ENCODE measurements at regions not wholly inside any gene's neighbourhood (a gene's known extent, or its start where the extent isn't known, plus 50 kb on each side); places are given as distances from the start of the nearest gene placed in this dataset.
A peak's percentile ranks its signal among the peaks of the same experiment; 100 is the strongest.

DNA sequence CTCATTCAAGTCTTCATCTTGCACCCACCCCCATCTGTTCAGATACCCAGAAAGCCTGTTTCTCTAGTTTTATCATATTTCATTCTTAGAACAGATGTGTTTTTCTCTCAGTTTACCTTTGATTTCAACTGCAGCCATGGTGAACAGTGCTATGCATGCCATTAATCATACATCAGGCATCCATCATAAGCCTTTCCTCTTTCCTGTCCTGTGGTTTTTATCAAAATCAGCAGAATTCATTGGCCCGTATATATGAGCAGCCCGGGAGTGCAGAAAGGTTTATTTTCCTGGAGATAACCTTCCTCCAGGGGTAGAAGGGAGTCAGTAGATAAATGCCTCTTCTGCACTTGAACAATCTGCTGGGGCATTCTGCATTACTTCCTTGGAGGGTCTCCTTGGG lies 65.7 kb downstream of the IL21 start:
- no peak for DNase-seq (ENCODE audit: low read depth)

DNA sequence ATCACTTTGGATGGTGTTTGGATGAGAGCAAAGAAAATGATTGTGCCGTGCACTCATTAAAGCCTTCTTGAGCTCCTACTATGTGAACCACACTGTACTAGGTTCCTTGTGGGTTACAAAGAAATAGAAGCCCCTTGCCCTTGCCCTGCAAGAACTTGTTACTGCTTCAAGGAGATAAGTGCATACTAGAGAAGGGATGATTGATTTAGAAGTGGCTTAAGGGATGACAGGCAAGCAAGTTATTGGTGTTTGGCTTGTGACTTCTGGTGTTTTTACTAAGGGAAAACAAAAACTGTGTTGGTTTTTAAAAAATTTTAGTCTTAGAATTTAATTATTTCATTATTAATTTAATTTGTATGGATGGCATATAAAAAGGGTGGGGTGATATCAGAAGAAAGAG lies 67.4 kb downstream of the IL21 start:
- no peak for DNase-seq (ENCODE audit: low read depth)

DNA sequence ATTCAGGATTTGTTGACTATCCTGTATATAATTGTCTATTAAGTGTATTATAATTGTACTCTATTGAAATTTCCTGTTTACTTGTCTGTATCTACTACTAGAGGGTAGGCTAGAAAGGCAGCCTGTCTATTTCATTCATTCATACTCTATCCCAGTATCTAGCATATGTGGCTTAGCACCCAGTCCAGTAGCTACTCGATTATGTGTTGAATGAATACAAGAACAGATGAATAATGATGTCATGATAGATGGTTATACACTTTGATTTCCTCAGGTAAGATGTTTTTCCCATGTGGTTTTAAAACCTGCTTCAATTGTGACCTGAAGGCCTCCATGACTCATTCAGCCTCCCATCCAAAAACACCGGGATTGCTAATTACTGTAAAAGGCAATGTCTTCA lies 68.0 kb downstream of the IL21 start:
- no peak for DNase-seq (ENCODE audit: low read depth)

DNA sequence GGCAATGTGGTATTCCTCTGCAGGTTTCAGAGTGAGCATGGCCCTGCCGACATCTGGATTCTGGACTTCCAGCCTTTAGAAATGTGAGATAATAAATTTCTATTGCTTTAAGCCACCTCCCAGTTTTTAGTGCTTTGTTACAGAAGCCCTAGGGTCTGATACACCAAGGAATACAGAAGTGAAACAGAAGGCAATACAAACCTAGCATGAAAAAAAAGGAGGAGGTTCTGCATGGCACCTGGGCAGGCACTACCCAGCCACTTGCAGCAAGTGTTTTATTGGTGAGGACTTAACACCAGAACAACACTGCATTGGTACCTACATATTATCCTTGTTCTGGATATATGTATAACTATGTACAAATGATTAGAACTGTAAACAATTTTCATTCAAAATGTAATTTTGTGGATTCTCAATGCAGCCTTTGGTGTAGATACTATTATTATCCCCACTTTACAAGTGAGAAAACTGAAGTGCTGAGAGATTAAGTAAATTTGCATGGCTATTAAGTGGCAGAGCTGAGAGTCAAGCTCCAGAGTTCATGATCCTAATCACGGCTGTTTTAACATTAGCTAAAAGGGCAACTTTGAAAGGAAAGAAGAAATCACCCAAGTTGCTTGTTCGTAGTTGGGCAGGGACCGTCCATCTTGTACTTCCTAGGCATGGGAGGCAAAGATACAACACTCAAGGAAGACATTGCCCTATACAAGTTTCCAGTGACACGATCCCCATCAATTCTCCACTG lies 71.8 kb downstream of the IL21 start:
- DNase-seq (ENCODE audit: low read depth) = no peak

DNA sequence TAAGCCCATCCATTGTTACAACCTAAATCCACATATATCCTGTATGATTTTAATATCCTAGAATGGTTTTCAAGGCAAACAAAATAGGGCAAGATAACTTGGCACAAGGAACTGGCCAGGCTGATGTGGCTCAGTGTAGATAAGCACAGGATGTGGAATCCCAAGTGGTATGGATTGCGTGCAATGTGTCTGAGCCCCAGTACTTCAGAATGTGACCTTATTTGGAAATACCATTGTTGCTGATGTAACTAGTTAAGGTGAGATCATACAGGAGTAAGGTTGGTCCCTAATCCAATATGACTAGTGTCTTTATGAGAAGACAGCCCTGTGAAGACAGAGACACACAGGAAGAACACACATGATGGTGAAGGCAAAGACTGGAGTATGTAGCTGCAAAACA lies 72.4 kb downstream of the IL21 start:
- no peak for DNase-seq (ENCODE audit: low read depth)

DNA sequence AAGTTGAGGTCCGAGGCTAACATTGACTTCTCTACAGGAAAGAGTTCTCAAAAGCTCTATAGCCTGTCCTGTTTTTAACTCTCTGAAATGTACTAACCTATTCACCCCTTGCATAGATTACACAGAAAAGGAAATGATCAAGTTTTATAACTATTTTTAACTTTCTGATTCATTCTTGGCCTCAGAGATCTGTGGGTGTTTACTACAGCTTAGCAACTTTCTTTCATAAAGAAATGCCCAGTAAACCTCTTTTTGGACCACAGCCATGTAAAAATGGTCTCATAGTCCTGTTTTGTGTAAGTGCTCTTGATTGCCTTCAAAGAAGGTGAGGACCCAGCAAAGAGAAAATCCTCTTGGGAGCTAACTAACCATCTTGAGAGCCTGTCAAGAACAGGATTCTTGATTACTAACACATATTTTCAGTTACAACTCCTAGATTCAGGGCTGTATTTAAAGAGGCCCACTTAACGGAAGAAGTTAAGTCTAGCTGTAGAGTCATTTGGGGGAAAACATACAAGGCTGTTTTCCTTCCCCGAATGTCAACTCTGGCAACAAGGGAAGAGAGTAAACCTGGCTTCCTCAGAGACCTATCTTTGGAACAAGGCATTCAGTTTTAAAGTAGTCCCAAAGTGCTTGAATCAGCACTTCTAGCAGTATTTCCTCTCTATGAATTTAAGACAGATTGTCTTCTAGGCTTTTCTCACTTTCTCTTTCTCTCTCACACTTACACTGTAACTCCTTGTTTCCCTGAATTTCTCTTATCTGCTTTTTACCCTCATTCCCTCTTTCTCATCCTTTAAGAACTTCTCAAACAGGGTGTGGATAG lies 78.2 kb downstream of the IL21 start:
- DNase-seq (ENCODE audit: low read depth) = peak; percentile 50

DNA sequence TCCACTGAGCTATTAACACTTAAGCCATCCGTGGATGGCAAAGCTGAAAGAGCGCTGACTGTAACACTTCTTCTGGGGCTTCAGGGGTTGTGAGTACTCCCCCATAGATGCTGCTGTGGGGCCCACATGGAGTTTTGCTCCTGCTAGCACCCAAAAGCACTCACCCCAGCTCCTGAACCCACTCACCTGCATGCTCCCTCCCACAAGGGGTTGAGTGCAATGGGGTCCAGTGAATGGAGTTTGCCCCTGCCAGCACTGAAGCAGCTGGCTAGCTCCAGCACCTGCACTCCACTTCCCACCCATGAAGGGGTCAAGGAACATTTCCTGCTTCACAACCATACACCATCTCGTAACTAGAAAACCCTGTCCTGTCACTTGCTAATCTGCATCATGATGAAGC lies 78.9 kb downstream of the IL21 start:
- DNase-seq (ENCODE audit: low read depth) = no peak

DNA sequence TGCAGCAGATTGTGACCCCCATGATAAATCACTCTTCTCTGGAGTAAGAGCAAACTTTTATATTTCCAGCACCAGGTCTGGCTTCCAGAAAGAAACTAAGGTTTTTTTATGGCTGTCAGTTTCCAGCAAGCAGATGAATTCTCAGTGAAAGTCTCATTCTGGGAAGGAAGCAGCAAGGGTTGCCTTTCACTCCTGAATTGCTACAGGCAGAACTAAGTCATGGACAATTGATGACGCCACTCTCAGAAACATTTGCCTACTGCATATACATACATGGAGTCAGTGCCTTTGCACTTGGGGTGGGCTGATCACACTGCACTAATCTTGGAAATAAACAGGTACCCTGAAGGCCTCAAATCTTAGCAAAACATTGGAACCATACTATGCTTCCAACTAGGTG lies 80.0 kb downstream of the IL21 start:
- no peak for DNase-seq (ENCODE audit: low read depth)

DNA sequence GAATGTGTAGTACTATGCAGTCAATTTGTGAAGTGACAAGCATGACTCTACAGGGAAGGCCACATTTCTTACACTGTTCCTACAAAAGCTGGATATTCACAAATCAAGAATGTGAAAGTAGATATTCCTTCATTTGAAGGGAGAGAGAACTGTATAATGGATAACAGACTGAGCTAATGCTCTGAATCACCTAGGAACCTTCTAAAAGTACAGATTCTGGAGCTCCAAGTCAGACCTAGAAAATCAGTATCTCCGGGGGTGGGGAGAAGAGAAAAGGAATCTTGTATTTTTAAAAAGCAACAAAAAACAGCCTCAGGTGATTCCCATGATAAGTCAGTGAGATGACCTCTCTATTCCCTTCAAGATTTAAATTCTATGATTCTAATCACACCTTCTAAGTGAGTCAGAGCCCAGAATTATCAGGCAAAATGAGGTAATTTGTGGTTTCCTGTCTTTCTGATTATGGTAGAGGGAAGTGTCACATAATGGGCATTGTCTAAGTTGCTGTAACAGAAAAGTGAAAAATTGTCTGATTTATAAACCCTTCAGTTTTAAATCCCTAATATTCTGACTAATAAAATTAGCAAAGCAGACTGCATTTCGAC lies 80.9 kb downstream of the IL21 start:
- no peak for DNase-seq (ENCODE audit: low read depth)

DNA sequence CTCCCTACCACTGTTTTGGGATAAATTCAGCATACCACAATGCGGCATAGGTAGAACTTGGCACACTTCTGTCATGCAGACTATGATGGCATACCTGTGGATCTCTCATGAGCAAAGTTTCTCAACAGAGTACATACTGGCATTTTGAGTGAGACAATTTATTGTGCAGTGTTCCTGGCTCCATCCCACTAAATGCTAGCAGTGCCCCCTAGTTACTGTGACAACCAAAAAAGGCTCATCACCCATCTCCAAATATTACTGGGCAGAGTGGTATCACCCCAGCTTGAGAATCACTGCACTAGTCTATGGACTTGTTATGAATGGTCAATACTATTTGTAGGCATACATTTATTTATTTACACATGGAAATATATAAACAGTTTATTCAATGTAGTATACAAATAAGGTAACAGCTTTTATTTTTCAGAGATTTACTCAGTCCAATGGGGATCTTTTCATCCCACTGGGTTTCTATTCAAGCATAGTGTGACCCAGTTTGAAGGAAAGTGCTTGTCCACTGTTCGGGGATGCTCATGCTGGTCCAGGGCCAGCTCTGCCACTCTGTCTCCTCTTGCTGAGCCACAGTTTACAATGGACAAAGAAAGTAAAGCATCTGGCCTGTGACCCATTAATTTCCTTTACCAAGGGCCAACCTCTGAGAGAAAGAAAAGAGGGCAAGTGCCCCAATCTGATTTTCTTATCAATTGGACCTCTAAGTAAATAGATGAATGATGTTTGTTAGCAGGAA lies 81.0 kb upstream of the IL2 start:
- no peak for DNase-seq (ENCODE audit: low read depth)

DNA sequence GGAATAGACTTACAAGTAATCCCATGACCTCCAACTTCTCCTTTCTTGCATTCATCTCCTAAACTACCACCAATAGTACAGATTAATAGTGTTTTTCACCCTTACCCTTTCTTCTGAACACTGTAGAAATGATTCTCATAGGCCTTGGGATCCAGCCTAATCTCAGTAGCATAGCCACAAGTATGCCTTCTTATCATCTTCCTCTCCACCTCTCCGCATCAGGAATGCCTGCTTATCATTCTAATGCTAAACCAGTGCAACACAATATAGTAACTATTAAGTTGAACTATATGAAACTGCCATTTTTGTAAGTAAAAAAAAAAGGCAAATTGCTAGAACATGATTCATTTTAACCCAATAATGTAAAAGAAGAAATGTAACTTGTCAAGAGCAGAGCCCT lies 79.5 kb upstream of the IL2 start:
- no peak for DNase-seq (ENCODE audit: low read depth)

DNA sequence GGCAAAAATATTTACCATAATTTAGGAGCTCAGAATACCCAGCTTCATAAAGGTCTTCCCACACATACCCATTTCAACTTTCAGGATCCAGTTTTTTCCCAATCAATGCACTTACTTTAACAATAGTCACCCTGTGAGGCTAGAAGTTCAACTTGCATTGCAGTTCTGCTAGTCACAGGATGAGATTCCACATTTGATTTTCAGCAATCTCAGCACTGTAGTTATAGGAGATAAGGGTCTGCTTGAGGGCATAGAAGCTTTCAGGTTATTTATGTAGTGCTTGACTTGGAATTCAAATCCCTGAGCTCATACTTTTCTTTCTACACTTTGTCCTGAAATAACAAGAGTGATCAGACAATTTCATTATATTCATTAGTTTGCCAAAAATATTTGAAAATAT lies 78.3 kb upstream of the IL2 start:
- DNase-seq (ENCODE audit: low read depth) = no peak

DNA sequence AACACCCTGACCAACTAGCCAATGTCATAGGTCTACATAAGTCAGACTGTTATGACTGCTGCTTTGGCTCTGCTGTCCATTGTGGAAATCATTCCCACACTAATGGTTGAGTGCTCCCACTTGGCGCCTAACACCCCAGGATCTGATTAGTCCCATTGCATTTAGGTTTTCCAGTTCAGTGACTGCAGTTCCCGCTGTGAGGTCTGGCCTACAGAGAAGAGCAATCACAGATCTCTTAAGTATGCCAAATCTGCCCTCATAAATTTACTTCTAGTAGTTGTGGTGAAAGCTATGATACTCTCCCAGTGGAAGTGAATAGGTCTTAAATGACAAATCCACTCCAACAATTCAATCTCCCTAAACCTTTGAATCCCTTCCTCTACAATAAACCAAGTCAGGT lies 77.3 kb upstream of the IL2 start:
- no peak for DNase-seq (ENCODE audit: low read depth)

DNA sequence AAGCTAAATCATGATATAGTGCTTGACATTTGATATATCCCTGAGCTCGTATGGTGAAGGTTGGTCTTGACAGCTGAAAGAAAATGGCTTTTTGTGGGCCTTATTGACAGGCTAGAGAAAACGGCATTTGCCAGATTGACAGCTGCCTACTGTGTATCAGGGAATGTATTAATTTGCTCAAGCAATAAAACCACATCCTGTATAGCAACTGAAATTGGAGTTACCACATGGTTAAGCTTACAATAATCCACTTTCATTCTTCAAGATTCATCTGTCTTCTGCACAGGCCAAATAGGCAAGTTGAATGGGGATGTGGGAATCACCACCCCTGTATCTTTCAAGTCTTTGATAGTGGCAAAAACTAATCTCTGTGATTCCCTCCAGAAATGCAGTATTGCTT lies 76.2 kb upstream of the IL2 start:
- no peak for DNase-seq (ENCODE audit: low read depth)

DNA sequence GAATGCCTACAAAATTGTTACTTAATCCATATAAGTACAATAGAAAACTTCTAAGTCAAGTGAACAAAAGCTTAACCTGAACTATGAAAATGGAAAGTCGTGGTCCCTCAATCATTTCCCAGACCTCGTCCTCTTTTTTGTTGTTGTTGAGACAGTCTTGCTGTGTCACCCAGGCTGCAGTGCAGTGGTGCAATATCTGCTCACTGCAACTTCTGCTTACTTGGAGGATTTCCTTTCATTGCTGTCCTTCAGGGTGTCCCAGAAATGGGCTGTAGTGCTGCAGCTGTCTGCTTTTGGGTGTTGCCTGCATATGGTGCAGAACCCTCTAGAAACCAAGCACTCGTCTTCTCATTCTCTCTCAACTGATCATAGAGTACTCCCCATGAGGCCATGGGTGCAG lies 75.0 kb upstream of the IL2 start:
- DNase-seq (ENCODE audit: low read depth) = no peak

DNA sequence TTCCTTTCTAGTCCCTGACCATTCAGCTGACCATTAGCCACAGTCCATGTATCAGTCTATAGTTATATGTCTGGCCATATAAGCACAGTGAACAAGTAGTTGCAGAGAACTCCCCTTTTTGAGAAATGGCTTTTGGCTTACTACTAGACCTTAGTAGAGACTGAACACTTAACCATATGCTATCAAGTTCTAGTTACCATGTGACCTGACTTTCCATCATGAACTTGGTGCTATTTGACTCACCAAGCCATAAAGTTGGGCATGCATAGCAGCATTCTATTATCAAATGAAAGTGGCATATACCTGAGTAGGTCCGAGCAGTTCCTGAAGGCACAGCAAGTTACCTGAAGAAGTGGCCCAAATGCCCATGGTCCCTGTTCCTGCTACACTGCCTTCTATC lies 74.5 kb upstream of the IL2 start:
- DNase-seq (ENCODE audit: low read depth) = no peak

DNA sequence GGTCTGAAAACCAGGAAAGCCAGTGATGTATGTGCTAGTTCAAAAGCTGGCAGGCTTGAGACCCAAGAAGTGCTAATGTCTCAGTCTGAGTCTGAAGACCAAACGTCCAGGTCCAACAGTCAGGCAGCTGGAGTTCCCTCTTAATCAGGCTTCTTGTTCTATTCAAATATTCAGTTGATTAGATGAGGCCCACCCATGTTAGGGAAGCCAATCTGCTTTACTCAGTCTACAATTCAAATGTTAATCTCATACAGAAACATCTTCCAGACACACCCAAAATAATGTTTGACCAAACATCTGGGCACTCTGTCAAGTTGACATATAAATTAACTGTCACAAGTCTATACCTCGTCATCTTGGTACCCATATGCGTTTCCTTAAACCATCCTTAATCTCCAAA lies 72.4 kb upstream of the IL2 start:
- no peak for DNase-seq (ENCODE audit: low read depth)

DNA sequence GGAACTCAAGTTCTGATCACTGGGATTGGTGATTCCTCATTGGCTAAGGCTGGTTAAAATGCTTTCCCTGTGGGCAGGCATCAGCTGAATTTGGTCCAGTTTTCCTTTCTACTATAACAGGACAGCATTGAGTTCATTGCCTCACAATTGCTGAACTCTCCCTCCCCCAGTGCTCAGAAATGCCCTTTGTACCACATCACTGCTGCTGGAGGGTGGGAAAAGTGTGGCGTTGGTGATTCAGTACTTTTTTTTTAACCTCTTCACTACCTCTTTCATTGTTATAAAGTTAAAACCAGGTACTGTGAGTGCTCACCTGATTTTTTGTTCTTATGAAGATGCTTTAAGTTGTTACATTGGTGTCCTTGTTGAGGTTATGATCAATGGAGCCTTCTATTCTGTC lies 69.3 kb upstream of the IL2 start:
- no peak for DNase-seq (ENCODE audit: low read depth)

DNA sequence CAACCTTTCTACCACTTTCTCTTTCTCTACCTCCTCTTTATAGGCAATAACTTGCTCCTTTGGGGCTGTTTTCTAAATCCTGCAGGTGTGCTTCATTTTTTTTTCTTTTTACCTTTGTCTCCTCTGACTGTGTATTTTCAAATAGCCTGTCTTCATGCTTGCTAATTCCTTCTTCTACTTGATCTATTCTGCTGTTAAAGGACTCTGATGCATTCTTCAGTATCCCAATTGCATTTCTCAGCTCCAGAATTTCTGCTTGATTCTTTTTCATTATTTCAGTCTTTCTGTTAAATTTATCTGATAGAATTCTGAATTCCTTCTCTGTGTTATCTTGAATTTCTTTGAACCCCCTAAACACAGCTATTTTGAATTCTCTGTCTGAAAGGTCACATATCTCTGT lies 67.7 kb upstream of the IL2 start:
- no peak for DNase-seq (ENCODE audit: low read depth)

DNA sequence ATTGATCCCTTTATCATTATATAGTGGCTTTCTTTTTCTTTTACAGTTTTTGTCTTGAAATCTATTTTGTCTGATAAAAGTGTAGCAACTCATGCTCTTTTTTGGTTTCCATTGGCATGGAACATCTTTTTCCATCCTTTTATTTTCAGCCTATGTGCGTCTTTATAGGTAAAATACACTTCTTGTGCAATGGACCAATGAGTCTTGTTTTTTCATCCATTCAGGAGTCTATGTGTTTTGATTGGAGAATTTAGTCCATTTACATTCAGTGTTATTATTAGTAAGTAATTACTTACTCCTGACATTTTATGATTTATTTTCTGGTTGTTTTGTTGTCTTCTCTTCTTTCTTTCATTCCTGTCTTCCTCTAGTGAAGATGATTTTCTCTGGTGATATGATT lies 66.4 kb upstream of the IL2 start:
- no peak for DNase-seq (ENCODE audit: low read depth)

DNA sequence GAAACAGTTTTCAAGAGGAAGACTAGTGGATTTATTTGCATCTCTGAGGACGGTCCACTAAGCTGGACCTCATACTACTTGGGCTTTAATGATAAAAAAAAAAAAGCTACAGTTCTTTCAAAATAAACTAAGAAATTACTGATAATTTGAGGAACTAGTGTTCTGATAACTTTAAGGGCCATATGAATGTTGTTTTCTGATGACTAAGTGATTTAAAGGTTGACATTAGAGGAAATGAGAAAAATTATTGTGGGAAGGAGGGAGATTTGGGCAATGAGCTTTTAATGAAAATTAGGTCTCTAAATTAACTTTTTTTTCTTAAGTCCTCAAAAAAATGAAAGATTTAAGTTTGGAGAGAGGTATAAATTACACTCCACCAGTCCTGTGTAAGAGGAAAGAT lies 60.8 kb upstream of the IL2 start:
- DNase-seq (ENCODE audit: low read depth) = no peak

DNA sequence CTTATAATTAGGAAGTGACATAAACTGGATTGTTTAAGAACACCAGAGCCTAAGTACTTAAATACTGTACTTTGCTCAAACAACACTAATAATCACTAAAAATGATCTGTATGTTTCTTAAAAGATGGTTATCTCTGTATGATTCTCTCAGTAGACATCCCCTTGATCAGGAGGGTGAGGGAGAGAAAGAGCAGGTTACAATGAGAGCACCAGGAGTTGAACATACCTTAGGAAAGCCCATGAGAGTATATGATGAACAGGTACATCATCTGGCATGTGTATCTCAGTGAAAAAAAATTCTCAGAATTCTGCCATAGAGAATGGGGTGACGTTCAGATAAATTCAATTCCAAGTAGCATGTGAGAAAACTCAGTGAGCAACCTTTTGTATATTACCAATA lies 59.9 kb upstream of the IL2 start:
- DNase-seq (ENCODE audit: low read depth) = no peak

DNA sequence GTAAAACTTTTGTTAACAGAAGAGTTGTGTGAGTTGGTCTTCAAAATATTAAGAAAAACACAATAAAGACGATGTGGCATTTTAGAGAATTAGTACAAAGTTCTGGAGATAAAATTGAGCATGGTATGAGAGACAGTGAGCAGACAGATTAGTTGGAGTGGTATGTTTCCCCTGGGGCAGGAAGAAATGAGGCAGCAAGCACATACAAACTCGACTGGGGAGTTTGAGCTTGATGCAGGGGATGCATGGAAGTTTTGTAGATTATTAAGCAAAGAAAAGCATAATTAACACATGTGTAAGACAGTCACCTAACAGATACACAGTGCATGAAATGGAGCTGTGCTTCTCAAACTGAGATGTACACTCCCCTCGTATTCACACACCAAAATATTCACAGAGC lies 58.1 kb upstream of the IL2 start:
- DNase-seq (ENCODE audit: low read depth) = no peak
